Stimulated activated CD4-positive, alpha-beta T cell treated with anti-CD3 and anti-CD28 coated beads, TNF-alpha, amount 100 ng/mL, for 48 hours (primary cell): ENCODE measurements at regions not wholly inside any gene's neighbourhood (a gene's known extent, or its start where the extent isn't known, plus 50 kb on each side); places are given as distances from the start of the nearest gene placed in this dataset.

Experiments used
- DNase-seq, 3 donors: peaks; one replicate each; pipeline ENCODE4 v3.0.0-alpha.2; 2020; ENCODE audit warnings: low read depth in 3 of 3

GRCh38 chr9:107928701-107929371 lies 439.3 kb upstream of the KLF4 start:
- no peak for DNase-seq

GRCh38 chr9:107927276-107927675 lies 437.7 kb upstream of the KLF4 start:
- no peak for DNase-seq

- no peak for DNase-seq
These were observed 436.3 kb upstream of the KLF4 start for GRCh38 chr9:107925749-107926297.

- DNase-seq: no peak
These were observed 432.7 kb upstream of the KLF4 start for GRCh38 chr9:107922260-107922659.

GRCh38 chr9:107919263-107919662 lies 429.7 kb upstream of the KLF4 start:
- no peak for DNase-seq

GRCh38 chr9:107918749-107919148 lies 429.2 kb upstream of the KLF4 start:
- no peak for DNase-seq

GRCh38 chr9:107914151-107914550 lies 424.6 kb upstream of the KLF4 start:
- DNase-seq: no peak

GRCh38 chr9:107907715-107908114 lies 418.1 kb upstream of the KLF4 start:
- DNase-seq: no peak

- no peak for DNase-seq
These were observed 417.7 kb upstream of the KLF4 start for GRCh38 chr9:107907255-107907654.

- DNase-seq: no peak
These were observed 416.5 kb upstream of the KLF4 start for GRCh38 chr9:107906074-107906473.

- DNase-seq: no peak
These were observed 415.9 kb upstream of the KLF4 start for GRCh38 chr9:107905308-107906020.

GRCh38 chr9:107899961-107900330 lies 410.4 kb upstream of the KLF4 start:
- DNase-seq: no peak

GRCh38 chr9:107898761-107899160 lies 409.2 kb upstream of the KLF4 start:
- DNase-seq: no peak

- no peak for DNase-seq
These were observed 407.0 kb upstream of the KLF4 start for GRCh38 chr9:107896544-107896943.

- no peak for DNase-seq
These were observed 406.0 kb upstream of the KLF4 start for GRCh38 chr9:107895501-107896001.

GRCh38 chr9:107894572-107895261 lies 405.1 kb upstream of the KLF4 start:
- DNase-seq: no peak

GRCh38 chr9:107890921-107891465 lies 401.4 kb upstream of the KLF4 start:
- no peak for DNase-seq

GRCh38 chr9:107888773-107889227 lies 399.2 kb upstream of the KLF4 start:
- DNase-seq: no peak

- DNase-seq: no peak
These were observed 397.3 kb upstream of the KLF4 start for GRCh38 chr9:107886826-107887225.

GRCh38 chr9:107883496-107884124 lies 394.0 kb upstream of the KLF4 start:
- DNase-seq: no peak

GRCh38 chr9:107881626-107882300 lies 392.2 kb upstream of the KLF4 start:
- no peak for DNase-seq
